DOHH2 (cell line): ENCODE measurements at regions not wholly inside any gene's neighbourhood (a gene's known extent, or its start where the extent isn't known, plus 50 kb on each side); places are given as distances from the start of the nearest gene placed in this dataset.

ENCODE experiments used
- CTCF ChIP-seq: fragments of 200-600 bp; sonication (generic); IDR thresholded peaks from one replicate; pipeline ENCODE4 v1.5.1; 2014; ENCODE audit warnings: antibody characterized with exemption, mild to moderate bottlenecking, low read depth, low read length; ENCODE audit not compliant: poor library complexity, severe bottlenecking
- EZH2phosphoT487 ChIP-seq: fragments of 200-600 bp; sonication (generic); IDR thresholded peaks from 2 replicates; pipeline ENCODE4 v1.6.1; 2017; ENCODE audit warnings: borderline replicate concordance, mild to moderate bottlenecking, antibody characterized with exemption, low read length, moderate library complexity, mixed read lengths

- TF ChIP-seq CTCF (no peak), EZH2phosphoT487 (no peak)
These were observed 81.4 kb upstream of the PKDCC start for GRCh38 chr2:41966431-41966893.
